ENCODE measurements at regions not wholly inside any gene's neighbourhood (a gene's known extent, or its start where the extent isn't known, plus 50 kb on each side); places are given as distances from the start of the nearest gene placed in this dataset.

DNA sequence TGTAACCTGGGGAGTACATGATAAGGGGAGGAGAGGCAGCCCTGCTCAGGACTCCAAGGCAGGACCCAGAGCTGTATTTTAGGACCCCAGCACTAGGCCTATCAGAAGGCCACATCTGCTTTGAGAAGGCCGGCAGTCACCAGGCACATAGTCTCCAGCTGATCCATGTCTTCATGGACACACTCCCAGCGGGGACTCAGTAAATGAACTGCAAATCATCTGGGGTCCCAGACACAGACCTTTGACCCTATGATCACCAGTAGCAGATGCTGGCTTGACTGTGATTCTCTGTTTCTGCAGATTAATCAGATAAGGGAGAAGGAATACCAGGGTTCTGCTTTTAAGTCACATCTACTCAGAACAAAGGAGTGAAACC, 341.4 kb upstream of the PODXL start:
- DNase-seq (ENCODE audit: low read depth in 2 of 2), result no peak

DNA sequence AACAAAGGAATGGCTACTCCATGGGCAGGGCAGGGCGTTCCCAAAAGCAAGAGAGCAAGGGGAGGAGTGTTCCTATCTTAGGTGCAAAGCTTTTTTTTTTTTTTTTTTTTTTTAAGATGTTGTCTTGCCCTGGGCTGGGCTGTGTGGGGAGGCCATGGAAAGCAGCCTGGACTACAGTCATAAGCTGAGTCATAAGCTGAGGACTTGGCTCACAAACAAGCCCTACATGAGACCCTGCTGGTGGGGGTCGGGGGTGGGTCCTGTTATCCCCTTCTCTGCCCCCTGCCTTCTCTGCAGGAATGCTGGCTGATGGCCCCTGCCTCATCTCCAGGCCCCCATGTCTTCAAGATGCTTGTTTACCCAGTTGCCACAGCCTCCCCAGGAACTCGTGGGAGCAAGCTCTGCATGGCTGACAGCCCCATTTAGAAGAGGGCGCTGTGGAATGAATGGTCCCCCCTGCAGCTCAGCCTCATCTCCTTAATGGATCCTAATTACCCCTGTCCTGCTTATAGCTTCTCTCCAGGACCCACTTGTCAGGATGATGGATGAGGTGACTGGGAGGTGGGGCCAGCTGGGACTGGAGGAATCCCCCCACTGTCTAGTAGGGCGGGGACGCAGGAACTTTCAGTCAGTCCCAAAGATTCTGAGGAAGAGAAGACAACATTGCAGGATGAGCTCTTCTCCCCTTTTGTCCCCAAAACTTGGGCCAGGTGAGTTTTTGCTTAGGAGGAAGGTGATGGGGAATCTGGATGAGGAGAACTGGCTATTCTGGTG, 340.8 kb upstream of the PODXL start:
- no peak for DNase-seq (ENCODE audit: low read depth in 2 of 2)

DNA sequence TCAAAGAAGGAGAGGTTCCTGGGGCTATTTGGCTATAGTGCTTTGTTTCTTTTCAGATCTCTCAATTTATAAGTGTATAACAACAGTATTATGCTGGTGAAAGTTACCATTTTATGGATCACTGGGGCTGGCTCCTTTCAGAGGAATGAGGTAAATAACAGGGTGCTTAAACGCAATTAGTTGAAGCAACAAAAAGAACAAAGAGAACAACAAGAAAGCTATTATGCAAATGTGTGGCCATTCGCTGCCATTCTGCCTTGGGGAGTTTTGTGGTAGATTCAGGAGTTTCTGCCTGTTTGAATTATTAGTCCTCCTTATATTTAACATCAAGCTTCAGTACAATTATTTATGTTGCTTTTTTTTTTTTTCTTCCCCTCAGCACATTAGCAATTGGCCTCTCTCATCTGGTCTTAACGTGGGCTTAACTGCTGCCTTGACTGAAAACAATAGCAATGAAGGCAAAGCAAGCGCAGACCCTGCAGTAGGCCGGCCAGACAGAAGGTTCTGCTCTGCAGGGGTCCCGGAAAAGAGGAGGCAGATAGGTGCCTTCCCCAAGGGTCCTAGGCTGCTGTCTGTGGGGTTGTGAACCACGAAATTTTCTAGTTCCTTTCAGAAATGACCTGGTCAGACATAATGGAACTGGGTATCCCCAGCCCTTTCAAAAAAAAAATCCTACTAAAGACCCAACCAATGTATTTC, 339.9 kb upstream of the PODXL start:
- DNase-seq (ENCODE audit: low read depth in 2 of 2), result no peak

DNA sequence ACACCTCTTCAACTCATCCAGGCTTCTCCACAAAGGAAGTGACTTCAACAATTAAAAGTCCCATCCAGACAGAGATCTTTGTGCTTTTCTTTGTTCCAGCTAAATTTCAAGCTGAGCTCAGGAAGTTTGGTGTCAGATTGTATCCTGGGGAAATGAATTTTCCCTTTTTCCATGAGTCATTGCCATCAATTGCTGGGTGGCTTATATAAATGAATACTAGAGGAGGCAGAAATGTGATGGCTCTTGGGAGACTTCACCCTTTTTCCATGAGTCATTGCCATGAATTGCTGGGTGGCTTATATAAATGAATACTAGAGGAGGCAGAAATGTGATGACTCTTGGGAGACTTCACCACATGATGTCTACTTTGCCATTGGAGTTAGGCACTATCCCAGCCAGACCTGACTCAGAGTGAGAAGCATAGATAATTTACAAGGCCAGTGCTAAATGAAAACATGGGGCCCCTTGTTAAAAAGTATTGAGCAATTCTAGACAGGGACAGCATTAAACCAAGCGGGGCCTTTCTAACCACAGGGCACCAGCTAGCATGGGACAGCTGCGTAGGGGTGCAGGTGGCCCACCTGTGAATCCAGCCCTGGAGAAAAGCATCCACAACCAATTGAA, 339.2 kb upstream of the PODXL start:
- DNase-seq (ENCODE audit: low read depth in 2 of 2), result no peak

DNA sequence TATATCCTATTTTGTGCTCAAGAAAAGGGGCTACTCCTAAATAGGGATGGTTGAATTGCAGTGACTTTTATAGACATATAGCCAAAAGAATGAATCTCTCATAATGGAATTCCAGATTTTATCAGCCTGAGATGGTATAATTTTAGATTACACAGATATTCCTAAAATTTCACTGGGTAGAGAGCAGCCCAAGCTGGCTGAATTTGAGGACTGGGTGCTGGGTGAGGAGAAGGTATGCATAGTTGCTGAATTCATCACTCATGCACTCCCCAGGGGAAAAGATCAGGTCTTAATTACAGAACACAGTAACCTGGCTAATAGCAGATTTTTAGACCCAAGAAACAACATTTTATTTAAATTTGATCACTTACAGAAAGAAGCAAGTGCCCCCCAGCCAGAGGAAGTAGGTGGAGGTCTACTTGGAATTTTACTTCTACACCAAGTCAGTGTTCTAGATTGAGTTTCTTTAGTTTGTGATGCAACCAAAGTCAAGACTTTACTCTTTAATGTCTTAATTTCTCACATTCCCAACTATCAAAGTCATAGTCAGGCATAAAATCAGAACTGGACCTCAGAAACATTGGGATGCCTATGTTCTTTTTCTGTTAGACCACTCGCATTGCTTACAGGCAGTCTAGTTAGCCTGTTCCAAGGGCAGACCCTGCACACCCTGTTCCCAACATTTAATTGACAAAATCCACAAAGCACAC, 337.4 kb upstream of the PODXL start:
- no peak for DNase-seq (ENCODE audit: low read depth in 2 of 2)

DNA sequence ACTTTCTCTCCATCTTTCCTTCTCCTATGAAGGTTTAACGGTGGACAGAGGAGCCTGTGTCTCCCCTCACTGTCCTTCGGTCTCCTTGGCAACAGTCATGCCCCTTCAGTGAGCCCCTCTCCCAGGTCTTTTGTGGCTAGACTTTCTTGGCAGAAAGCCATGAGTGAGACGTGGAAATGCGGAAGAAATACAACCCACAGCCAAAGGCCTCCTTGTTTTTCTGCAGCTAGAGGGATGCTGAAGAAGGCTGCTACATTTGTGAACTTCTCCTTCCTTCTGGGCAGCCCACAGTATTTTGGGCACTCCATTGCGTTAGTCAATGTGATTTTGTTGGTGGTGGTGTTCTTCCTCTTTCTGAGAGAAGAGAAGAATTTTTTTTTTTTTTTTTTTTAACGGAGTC, 333.7 kb upstream of the PODXL start:
- no peak for DNase-seq (ENCODE audit: low read depth in 2 of 2)

DNA sequence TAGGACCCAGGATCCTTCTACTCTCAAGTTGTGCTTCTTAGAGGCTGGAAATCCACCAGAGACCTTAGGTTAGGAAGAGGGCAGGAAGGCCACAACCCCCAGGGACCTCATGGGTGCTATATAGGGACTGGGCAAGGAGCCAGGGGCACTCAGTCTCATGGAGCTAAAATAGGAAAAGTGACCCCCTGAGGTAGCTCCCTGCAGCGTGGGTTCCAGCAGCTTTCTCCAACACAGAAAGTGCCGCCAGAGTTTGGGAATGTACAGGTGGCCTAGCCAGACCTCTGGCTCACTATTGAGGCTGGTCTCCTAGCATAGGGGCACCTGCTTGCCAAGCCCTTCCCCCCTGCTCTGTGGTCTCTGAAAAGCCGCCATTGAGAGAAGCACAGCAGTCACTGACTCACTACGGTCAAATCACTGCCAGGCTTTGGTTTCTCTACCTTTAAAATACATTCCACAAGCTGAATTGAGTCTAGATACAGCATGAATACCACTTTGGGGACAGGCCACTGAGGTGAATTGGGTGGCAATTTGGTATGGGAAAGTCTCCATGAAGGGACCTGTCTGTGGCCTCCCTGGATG, 333.2 kb upstream of the PODXL start:
- DNase-seq (ENCODE audit: low read depth in 2 of 2), result no peak

DNA sequence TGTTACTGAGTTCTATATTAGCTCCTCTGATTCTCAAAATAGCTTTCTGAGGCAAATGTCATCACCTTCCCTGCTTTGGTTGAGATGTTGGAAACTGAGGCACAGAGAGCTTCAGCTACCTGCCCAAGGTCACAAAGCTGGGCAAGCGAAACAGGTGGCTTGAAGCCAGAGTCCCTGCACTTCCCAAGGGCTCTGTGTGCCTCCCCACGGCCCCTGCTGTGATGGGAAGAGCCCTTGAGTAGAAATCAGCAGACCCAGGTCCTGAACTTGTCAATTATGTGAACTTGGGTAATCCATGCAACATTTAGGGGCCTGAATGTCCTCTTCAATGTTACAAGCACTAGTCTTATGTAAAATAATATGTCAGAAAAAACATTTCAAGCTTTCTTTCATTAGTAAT, 327.3 kb upstream of the PODXL start:
- DNase-seq (ENCODE audit: low read depth in 2 of 2), result no peak

DNA sequence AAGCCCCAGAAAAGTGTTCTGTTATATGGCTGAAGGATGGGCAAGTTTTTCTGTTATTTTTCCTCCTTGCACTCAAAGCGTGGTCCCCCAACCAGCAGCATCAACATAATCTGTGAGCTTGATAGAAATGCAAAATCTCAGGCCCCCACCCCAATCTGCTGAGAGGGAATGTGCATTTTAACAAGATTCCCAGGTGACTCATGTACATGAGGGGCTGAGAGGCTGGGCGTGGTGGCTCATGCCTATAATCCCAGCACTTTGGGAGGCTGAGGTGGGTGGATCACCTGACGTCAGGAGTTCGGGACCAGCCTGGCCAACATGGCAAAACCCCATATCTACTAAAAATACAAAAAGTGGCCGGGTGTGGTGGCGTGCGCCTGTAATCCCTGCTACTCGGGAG, 326.8 kb upstream of the PODXL start:
- no peak for DNase-seq (ENCODE audit: low read depth in 2 of 2)

DNA sequence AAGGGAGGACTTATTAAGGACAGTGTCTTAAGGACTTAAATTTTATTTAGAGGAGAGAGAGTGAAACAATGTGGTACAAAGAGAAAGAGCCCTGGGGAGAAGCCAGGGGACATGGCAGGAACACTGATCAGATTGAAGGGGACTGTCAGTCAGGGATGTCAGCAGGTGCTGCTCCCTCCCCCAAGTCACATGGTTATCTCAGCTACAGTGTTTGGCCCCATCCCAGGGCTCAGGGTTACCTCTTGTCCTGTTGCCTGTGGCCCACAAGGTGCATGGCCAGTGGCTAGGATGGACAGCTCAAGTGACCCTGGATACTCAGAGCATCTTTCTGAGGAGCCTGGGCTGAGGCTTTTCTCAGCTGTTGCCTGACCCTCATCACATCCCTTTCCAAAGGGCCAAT, 325.9 kb upstream of the PODXL start:
- no peak for DNase-seq (ENCODE audit: low read depth in 2 of 2)

DNA sequence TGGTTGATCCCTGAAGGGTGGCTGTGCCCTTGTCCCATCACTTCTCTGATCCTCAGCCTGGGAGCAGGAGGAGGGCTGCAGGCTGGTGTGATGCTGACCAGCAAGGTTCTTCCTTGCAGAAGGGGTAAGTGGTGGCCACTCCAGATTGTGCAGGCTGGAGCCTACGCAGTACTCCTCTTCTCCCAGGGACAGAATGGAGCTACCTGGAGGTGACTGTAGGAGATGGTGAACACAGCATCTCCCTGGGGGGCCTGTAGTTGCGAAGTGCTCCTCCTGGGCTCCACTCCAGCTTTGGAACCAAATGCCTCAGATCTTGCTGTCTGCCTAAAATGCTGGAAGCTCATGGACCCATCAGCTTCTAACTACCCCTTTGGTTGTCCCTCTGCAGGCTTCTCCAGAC, 323.6 kb upstream of the PODXL start:
- DNase-seq (ENCODE audit: low read depth in 2 of 2), result no peak

DNA sequence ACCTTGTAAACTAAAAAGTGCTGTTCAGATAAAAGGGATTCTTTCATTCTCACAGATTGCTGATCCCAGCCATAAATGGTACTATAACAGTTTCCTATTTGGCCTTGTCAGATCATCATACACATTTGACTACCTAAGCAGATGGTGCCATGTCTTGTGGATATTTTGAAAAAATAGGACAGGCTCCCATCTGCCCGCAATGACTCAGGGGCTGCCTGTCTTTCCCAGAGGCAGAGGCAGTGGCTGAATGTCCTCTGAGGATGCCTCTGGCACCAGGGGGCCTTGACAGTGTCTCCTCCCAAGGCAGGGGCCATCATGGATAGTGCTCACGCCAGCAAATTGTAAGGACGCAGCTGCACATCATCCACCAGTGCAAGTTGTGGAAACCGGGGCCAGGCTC, 323.0 kb upstream of the PODXL start:
- no peak for DNase-seq (ENCODE audit: low read depth in 2 of 2)

DNA sequence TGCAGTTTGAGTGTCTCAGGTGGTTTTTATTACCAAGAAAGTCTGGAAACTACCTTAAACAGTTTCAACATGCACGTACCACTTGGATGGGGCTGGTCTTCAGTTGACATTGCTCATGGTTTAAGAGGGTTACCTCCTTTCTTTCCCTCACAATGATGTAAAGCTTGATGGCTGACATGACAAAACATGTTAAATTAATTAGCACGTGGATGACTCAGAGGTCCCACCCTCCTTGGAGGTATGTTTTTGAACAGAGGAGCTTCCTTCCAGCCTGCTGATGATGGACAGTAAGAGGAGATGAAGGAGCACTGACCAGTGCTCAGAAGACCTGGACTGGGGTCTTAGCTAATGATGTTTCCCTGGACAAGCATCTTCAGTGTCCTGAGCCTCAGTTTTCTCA, 322.3 kb upstream of the PODXL start:
- DNase-seq (ENCODE audit: low read depth in 2 of 2), result no peak

DNA sequence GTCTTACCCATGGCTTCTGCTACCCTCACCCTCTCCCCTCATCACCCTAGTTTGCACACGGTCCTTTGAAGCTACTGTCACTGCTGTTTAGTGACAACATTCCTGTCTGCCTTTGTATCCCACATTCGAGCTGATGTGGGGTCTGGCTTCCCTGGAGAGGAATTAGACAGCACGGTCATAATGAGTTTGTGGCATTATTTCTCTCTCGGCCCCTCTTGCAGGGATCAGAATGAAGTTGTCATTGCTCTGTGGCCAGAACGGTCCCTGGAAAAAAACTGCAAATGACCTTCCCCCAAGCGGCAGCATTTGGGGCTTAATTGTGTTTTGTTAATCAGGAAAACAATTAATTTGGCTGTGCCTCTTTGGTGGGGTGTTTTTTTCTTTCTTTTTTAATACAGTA, 317.2 kb upstream of the PODXL start:
- no peak for DNase-seq (ENCODE audit: low read depth in 2 of 2)

DNA sequence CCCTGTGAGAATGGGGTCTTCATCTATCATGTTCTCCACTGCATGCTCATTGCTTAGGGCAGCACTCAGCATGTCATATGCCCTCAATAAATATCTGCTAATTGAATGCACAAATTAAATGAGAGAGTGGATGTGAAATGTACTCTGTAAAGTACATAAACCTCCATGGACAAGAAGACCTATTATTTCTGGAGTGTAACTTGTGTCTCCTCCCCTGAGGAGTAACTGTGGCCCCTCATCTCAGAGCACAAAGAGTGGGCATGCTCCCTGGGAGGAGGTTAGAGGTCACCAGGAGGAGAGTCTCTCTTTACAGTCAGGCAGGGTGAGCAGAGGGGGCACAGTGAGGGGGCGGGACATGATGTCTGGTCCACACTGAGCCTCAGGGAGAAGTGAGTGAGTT, 313.6 kb upstream of the PODXL start:
- DNase-seq (ENCODE audit: low read depth in 2 of 2), result no peak

DNA sequence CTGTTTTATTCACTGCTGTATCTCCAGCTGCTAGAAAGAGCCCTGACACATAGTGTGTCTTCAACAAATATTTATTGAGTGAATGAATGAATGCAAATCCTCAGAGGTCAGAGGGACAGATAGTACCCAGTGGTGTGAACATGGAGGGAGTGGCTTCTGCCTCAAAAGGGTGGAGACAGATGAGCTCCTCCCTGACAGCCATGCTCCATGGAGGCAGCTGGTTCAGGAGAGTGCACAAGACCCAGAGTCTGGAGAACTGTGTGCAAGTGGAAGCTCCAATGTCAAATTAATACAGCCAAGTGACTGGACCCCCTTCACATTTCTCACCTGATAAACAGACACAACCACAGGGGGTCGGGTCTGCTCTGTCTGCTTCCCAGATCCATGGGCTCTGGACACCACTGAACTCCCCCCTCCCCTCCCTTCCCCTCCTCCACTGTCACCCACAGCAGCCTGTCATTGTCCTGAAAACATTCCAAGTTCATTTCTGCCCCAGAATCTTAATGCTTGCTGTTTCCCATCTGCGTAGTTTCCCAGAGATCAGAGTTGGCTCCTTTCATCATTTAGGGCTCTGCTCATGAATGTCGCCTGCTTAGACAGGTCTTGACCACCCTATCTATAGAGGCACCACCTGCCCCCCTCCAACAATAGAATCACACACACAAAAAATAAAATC, 312.9 kb upstream of the PODXL start:
- DNase-seq (ENCODE audit: low read depth in 2 of 2), result no peak

DNA sequence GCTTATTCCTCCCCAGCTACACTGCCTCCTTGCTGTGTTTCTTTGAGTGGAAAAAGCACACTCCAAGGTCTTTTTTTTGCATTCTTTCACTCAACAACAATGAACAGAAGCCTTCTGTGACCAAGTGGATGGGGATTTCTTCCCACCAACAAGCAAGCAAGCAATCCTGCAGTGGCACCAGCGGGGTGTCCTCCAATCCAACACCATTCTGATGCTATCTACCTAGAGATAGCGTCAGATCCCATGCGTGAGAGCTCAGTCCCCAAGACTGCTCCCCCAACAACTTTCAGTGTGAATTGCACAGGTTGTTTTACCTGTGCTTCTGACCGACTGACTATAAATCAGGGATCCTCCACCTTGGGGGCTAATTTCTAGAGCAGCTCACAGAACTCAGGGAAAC, 311.0 kb upstream of the PODXL start:
- no peak for DNase-seq (ENCODE audit: low read depth in 2 of 2)

DNA sequence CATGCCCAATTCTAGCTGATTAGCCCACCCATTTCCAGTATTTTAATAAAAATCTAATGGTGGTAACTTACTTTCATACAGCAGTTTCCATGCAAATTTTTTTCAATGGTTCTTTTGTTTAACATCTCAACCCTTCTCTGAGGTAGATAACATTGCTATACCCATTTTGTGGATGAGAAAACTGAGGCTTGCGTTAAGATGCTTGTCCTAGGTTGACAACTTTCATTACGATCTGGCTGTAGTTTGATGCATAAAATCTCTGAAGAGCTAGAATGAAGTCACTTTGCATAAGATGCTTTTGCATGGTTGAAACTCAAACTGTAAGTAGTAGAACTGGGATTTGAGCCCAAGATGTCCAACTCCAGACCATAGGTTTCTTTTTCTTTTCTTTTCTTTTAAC, 309.5 kb upstream of the PODXL start:
- no peak for DNase-seq (ENCODE audit: low read depth in 2 of 2)

DNA sequence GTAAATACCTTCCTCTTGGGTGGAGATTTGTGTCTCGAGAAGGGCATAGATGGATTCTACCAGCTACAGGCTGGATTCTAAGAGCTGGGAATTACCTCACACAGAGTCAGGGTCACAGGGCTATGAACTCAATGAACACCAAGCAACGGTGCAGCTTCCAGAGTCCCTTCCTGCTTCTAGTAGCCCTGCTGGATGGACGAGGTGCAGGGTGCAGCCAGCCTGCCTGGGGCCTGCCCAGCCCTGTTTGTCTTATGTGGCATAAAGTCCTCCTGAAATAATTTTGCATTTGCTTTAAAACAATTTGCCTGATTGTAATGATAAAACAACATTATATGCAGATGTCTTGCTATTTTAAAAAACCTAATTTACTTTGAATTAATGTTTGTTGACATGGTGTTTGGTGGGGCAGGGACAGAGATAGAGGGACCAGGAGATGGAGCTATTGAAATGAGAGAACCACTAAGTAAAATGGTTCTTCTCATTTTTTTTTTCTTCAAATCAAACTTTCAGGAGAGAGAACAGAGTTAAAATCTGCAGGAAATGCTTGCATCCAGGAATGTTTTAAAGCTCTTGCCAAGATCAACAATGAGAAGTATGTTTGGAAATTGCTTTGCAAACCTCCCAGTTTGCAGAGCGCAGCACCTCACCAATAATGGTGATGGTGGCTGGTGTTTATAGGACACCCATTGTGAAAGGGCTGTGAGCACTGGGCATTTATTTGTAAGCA, 305.4 kb upstream of the PODXL start:
- no peak for DNase-seq (ENCODE audit: low read depth in 2 of 2)

DNA sequence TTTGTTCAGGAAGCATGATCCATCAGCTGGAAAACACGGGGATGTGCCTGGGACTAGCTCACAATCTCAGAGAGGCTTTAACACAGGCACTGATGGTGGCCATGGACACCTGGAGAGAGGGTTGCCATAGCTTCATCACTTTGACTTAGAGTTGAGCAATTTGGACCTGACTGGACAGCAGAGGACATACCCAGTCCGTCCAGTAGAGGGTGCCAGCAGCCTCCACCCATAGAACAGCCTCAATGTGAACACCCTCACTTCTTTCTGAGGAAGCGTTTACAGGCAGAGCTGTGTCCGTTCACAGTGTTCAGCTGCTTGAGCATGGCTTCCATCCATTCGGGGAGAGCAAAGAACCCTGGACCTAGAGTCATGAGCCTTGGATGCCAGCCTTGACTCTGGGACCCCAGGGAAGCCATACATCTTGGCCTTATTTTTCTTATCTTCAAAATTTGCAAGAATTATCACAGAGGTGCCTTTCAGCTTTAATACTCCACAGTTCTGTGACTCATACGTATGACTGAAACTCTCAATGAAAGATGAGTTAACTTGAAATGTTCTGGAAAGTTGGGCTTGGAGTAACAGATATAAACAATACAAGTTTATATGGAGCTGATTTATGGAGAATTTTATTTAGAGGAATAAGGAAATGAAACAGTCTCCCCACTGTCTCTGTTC, 302.9 kb upstream of the PODXL start:
- DNase-seq (ENCODE audit: low read depth in 2 of 2), result peak in 1 of 2 donors; percentile 2

All from stimulated activated CD8-positive, alpha-beta memory T cell treated with anti-CD3 and anti-CD28 coated beads, Interleukin-7, amount 100 ng/mL, for 1 hour (primary cell).